SK-N-SH treated with all-trans-retinoic acid at 6 μM for 48 hours (cell line): ENCODE measurements at regions not wholly inside any gene's neighbourhood (a gene's known extent, or its start where the extent isn't known, plus 50 kb on each side); places are given as distances from the start of the nearest gene placed in this dataset.

Experiments
- CREB5 ChIP-seq: fragments of 250-450 bp; sonication (Bioruptor Pico); IDR thresholded peaks from 2 replicates; pipeline ENCODE4 v1.5.1; 2020; ENCODE audit warnings: low read depth, mild to moderate bottlenecking, moderate library complexity
- ESRRG ChIP-seq: fragments of 250-450 bp; sonication (Bioruptor Pico); IDR thresholded peaks from 2 replicates; pipeline ENCODE4 v1.6.1; 2021; ENCODE audit warnings: mild to moderate bottlenecking
- OSR1 ChIP-seq: fragments of 250-450 bp; sonication (Bioruptor Pico); IDR thresholded peaks from 2 replicates; pipeline ENCODE4 v1.8.0; 2022; ENCODE audit warnings: moderate library complexity, mild to moderate bottlenecking, inconsistent platforms
- PATZ1 ChIP-seq: fragments of 250-450 bp; sonication (Bioruptor Pico); IDR thresholded peaks from 2 replicates; pipeline ENCODE4 v1.8.0; 2020; ENCODE audit warnings: mild to moderate bottlenecking, moderate library complexity, borderline replicate concordance
- PPARA ChIP-seq: fragments of 250-450 bp; sonication (Bioruptor Pico); IDR thresholded peaks from 2 replicates; pipeline ENCODE4 v1.5.0; 2020; ENCODE audit warnings: mild to moderate bottlenecking, borderline replicate concordance
- RARB ChIP-seq: fragments of 250-450 bp; sonication (Bioruptor Pico); IDR thresholded peaks from 2 replicates; pipeline ENCODE4 v1.8.0; 2021; ENCODE audit warnings: mild to moderate bottlenecking, moderate library complexity
- TCF4 ChIP-seq: fragments of 250-450 bp; sonication (Bioruptor Pico); IDR thresholded peaks from 2 replicates; pipeline ENCODE4 v1.8.0; 2021; ENCODE audit warnings: mild to moderate bottlenecking, moderate library complexity, borderline replicate concordance
- TOX ChIP-seq: fragments of 250-450 bp; sonication (Bioruptor Pico); IDR thresholded peaks from 2 replicates; pipeline ENCODE4 v1.8.0; 2021; ENCODE audit warnings: mild to moderate bottlenecking, moderate library complexity, borderline replicate concordance
- ZFP30 ChIP-seq: fragments of 450-650 bp; formaldehyde crosslinking; IDR thresholded peaks from 2 replicates; pipeline ENCODE4 v1.5.0; 2022; ENCODE audit warnings: mild to moderate bottlenecking, moderate library complexity

GRCh38 chr4:59243038-59243437, 1957.1 kb upstream of the ADGRL3 start:
- TF ChIP-seq RARB (CRISPR knock-in tag) (no peak), PATZ1 (CRISPR knock-in tag) (no peak), ESRRG (CRISPR knock-in tag) (no peak), ZFP30 (CRISPR knock-in tag) (no peak), CREB5 (no peak), OSR1 (CRISPR knock-in tag) (no peak), TCF4 (no peak), PPARA (CRISPR knock-in tag) (no peak), TOX (no peak)
